ENCODE measurements at regions not wholly inside any gene's neighbourhood (a gene's known extent, or its start where the extent isn't known, plus 50 kb on each side); places are given as distances from the start of the nearest gene placed in this dataset.

GRCh38 chr4:26035921-26036320, 121.9 kb downstream of the SMIM20 start:
- Histone ChIP-seq H2BK5ac (ENCODE audit: low read length) (no peak overlapping the region), H3K79me1 (ENCODE audit: low read length) (no peaks in the 10 kb centered on the region), H2AK5ac (ENCODE audit: low read length) (no peak overlapping the region), H3K23ac (ENCODE audit: low read length) (no peak overlapping the region), H3K27me3 (ENCODE audit: insufficient read depth, low read length, poor library complexity) (no peaks in the 10 kb centered on the region), H3K4me2 (ENCODE audit: low read length) (no peak overlapping the region), H2BK120ac (ENCODE audit: low read depth, low read length) (no peak overlapping the region), H3K56ac (ENCODE audit: low read length) (no peak overlapping the region), H3K27ac (ENCODE audit: low read depth, low read length) (no peak overlapping the region), H3K79me2 (ENCODE audit: control insufficient read depth, insufficient read depth, low read length) (no peaks in the 10 kb centered on the region), H4K5ac (ENCODE audit: low read length) (no peak overlapping the region), H3K18ac (ENCODE audit: low read length) (no peak overlapping the region), H2BK15ac (replicated peaks; ENCODE audit: low read depth) (no peak overlapping the region), H3K9ac (ENCODE audit: low read length) (no peak overlapping the region), H3K4me3 (ENCODE audit: low read length) (no peak overlapping the region), H3K4ac (ENCODE audit: low read depth, low read length) (no peak overlapping the region), H4K8ac (ENCODE audit: low read depth, low read length) (no peak overlapping the region), H3K4me1 (ENCODE audit: control insufficient read depth, low read depth, low read length) (no peaks in the 10 kb centered on the region), H3K36me3 (ENCODE audit: control insufficient read depth, insufficient read depth, low read length) (no peaks in the 10 kb centered on the region)
- no CpG with 5 or more reads among the region's 5 CpGs for WGBS (ENCODE audit: extremely low coverage, insufficient coverage, low lambda C conversion rate)
- no peak for DNase-seq

DNA sequence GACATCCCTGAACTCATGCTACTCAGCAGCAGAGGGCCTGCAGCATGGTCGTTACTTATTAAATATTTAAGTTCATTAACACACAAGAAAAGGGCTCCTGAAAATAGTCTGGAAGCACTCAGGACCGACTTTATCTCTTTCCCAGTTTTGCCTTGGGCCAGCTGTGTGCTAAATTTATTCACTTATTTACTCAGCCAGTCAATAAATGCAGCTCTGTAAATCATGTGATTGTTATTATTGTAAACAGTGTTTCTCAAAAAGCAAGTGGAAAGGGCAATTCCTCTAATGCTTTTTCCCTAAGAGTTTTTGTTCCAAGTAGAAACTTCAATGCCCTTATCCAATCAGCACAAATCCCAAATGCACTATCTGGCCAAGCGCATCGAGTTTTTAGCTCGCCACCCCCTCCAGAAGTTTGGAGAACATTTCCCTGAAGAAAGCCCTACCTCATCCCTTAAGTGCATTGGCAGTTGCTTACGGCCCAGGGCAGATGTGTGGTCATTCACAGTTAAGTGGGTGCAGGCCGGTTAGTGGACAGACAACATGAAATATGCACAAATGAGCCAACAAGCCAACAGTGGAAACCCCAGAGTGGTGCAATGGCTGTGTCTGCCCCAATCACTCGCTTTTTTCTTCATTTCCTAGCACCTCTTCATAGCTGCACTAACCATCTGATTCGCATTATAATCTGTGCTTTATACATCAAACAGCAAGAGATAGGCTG, 125.8 kb downstream of the SMIM20 start:
- Histone ChIP-seq H3K56ac (ENCODE audit: low read length) (no peak overlapping the region), H4K8ac (ENCODE audit: low read depth, low read length) (no peak overlapping the region), H3K4me2 (ENCODE audit: low read length) (no peak overlapping the region), H2BK120ac (ENCODE audit: low read depth, low read length) (no peak overlapping the region), H3K4me1 (ENCODE audit: control insufficient read depth, low read depth, low read length) (no peaks in the 10 kb centered on the region), H3K23ac (ENCODE audit: low read length) (no peak overlapping the region), H3K18ac (ENCODE audit: low read length) (no peak overlapping the region), H3K9ac (ENCODE audit: low read length) (no peak overlapping the region), H3K36me3 (ENCODE audit: control insufficient read depth, insufficient read depth, low read length) (no peaks in the 10 kb centered on the region), H3K27ac (ENCODE audit: low read depth, low read length) (no peak overlapping the region), H3K27me3 (ENCODE audit: insufficient read depth, low read length, poor library complexity) (no peaks in the 10 kb centered on the region), H2BK5ac (ENCODE audit: low read length) (no peak overlapping the region), H3K79me2 (ENCODE audit: control insufficient read depth, insufficient read depth, low read length) (no peaks in the 10 kb centered on the region), H2BK15ac (replicated peaks; ENCODE audit: low read depth) (no peak overlapping the region), H3K4ac (ENCODE audit: low read depth, low read length) (no peak overlapping the region), H4K5ac (ENCODE audit: low read length) (no peak overlapping the region), H2AK5ac (ENCODE audit: low read length) (no peak overlapping the region), H3K4me3 (ENCODE audit: low read length) (no peak overlapping the region), H3K79me1 (ENCODE audit: low read length) (no peaks in the 10 kb centered on the region)
- no CpG with 5 or more reads among the region's 9 CpGs for WGBS (ENCODE audit: extremely low coverage, insufficient coverage, low lambda C conversion rate)
- no peak for DNase-seq

- Histone ChIP-seq H3K79me2 (ENCODE audit: control insufficient read depth, insufficient read depth, low read length) (no peaks in the 10 kb centered on the region), H2BK15ac (replicated peaks; ENCODE audit: low read depth) (no peak overlapping the region), H3K36me3 (ENCODE audit: control insufficient read depth, insufficient read depth, low read length) (no peaks in the 10 kb centered on the region), H3K27ac (ENCODE audit: low read depth, low read length) (no peak overlapping the region), H3K4ac (ENCODE audit: low read depth, low read length) (no peak overlapping the region), H3K4me3 (ENCODE audit: low read length) (no peak overlapping the region), H3K4me1 (ENCODE audit: control insufficient read depth, low read depth, low read length) (no peaks in the 10 kb centered on the region), H3K27me3 (ENCODE audit: insufficient read depth, low read length, poor library complexity) (no peaks in the 10 kb centered on the region), H4K5ac (ENCODE audit: low read length) (no peak overlapping the region), H3K4me2 (ENCODE audit: low read length) (no peak overlapping the region), H2BK120ac (ENCODE audit: low read depth, low read length) (no peak overlapping the region), H3K56ac (ENCODE audit: low read length) (no peak overlapping the region), H3K79me1 (ENCODE audit: low read length) (no peaks in the 10 kb centered on the region), H3K9ac (ENCODE audit: low read length) (no peak overlapping the region), H4K8ac (ENCODE audit: low read depth, low read length) (no peak overlapping the region), H2AK5ac (ENCODE audit: low read length) (no peak overlapping the region), H3K23ac (ENCODE audit: low read length) (no peak overlapping the region), H3K18ac (ENCODE audit: low read length) (no peak overlapping the region), H2BK5ac (ENCODE audit: low read length) (no peak overlapping the region)
- no CpG with 5 or more reads among the region's 2 CpGs for WGBS (ENCODE audit: extremely low coverage, insufficient coverage, low lambda C conversion rate)
- DNase-seq, result no peak
Measured at GRCh38 chr4:26044524-26044923, 130.5 kb downstream of the SMIM20 start.

GRCh38 chr4:26044983-26045382, 131.0 kb downstream of the SMIM20 start:
- H4K8ac ChIP-seq (ENCODE audit: low read depth, low read length), result no peak overlapping the region
- H3K79me1 ChIP-seq (ENCODE audit: low read length), result no peaks in the 10 kb centered on the region
- no peaks in the 10 kb centered on the region for H3K4me1 ChIP-seq (ENCODE audit: control insufficient read depth, low read depth, low read length)
- no peak overlapping the region for H3K56ac ChIP-seq (ENCODE audit: low read length)
- no peaks in the 10 kb centered on the region for H3K36me3 ChIP-seq (ENCODE audit: control insufficient read depth, insufficient read depth, low read length)
- no peak overlapping the region for H3K27ac ChIP-seq (ENCODE audit: low read depth, low read length)
- H3K4ac ChIP-seq (ENCODE audit: low read depth, low read length), result no peak overlapping the region
- WGBS (ENCODE audit: extremely low coverage, insufficient coverage, low lambda C conversion rate), result no CpG with 5 or more reads among the region's 4 CpGs
- H3K23ac ChIP-seq (ENCODE audit: low read length), result no peak overlapping the region
- H3K4me2 ChIP-seq (ENCODE audit: low read length), result no peak overlapping the region
- no peak overlapping the region for H3K18ac ChIP-seq (ENCODE audit: low read length)
- H4K5ac ChIP-seq (ENCODE audit: low read length), result no peak overlapping the region
- H3K9ac ChIP-seq (ENCODE audit: low read length), result no peak overlapping the region
- no peak overlapping the region for H2BK15ac ChIP-seq (replicated peaks; ENCODE audit: low read depth)
- H3K79me2 ChIP-seq (ENCODE audit: control insufficient read depth, insufficient read depth, low read length), result no peaks in the 10 kb centered on the region
- H3K27me3 ChIP-seq (ENCODE audit: insufficient read depth, low read length, poor library complexity), result no peaks in the 10 kb centered on the region
- no peak overlapping the region for H3K4me3 ChIP-seq (ENCODE audit: low read length)
- DNase-seq, result no peak
- no peak overlapping the region for H2BK120ac ChIP-seq (ENCODE audit: low read depth, low read length)
- H2BK5ac ChIP-seq (ENCODE audit: low read length), result no peak overlapping the region
- no peak overlapping the region for H2AK5ac ChIP-seq (ENCODE audit: low read length)

GRCh38 chr4:26047795-26048194, 133.8 kb downstream of the SMIM20 start:
- H3K79me2 ChIP-seq (ENCODE audit: control insufficient read depth, insufficient read depth, low read length), result no peaks in the 10 kb centered on the region
- no peak overlapping the region for H2BK120ac ChIP-seq (ENCODE audit: low read depth, low read length)
- H3K23ac ChIP-seq (ENCODE audit: low read length), result no peak overlapping the region
- no peak for DNase-seq
- no peaks in the 10 kb centered on the region for H3K79me1 ChIP-seq (ENCODE audit: low read length)
- no peaks in the 10 kb centered on the region for H3K4me1 ChIP-seq (ENCODE audit: control insufficient read depth, low read depth, low read length)
- no peak overlapping the region for H4K8ac ChIP-seq (ENCODE audit: low read depth, low read length)
- WGBS (ENCODE audit: extremely low coverage, insufficient coverage, low lambda C conversion rate), result no CpG with 5 or more reads among the region's 5 CpGs
- no peaks in the 10 kb centered on the region for H3K36me3 ChIP-seq (ENCODE audit: control insufficient read depth, insufficient read depth, low read length)
- H2AK5ac ChIP-seq (ENCODE audit: low read length), result no peak overlapping the region
- no peak overlapping the region for H3K4me3 ChIP-seq (ENCODE audit: low read length)
- H3K27ac ChIP-seq (ENCODE audit: low read depth, low read length), result no peak overlapping the region
- H2BK15ac ChIP-seq (replicated peaks; ENCODE audit: low read depth), result no peak overlapping the region
- no peaks in the 10 kb centered on the region for H3K27me3 ChIP-seq (ENCODE audit: insufficient read depth, low read length, poor library complexity)
- H4K5ac ChIP-seq (ENCODE audit: low read length), result no peak overlapping the region
- no peak overlapping the region for H3K4ac ChIP-seq (ENCODE audit: low read depth, low read length)
- no peak overlapping the region for H3K4me2 ChIP-seq (ENCODE audit: low read length)
- H3K56ac ChIP-seq (ENCODE audit: low read length), result no peak overlapping the region
- H3K9ac ChIP-seq (ENCODE audit: low read length), result no peak overlapping the region
- H3K18ac ChIP-seq (ENCODE audit: low read length), result no peak overlapping the region
- no peak overlapping the region for H2BK5ac ChIP-seq (ENCODE audit: low read length)

DNA sequence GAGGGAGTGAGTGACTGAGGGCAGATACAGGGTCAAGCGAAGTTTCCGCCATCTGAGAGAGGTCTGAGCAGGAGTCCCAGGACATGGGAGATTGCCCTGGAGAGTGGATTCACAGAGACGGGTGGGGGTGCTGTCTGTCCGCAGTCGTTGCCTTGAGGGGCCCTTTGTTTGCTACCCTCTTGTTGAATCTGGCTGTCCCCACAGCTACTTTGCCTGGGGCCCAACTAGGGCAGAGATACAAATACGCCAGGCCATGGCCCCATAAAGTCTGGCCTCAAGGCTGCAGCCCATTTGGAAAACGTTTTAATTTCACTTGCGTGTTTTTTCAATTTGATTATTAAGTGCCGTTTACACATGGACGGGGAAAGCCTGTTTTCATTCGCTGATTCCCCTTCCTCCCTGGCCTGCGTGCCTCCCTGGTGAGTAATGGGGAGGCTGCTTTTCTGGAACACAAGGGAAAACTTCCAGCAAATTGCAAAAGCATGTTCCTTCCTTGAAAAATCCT, 134.4 kb downstream of the SMIM20 start:
- Histone ChIP-seq H2BK120ac (ENCODE audit: low read depth, low read length) (no peak overlapping the region), H3K4me3 (ENCODE audit: low read length) (no peak overlapping the region), H3K4ac (ENCODE audit: low read depth, low read length) (no peak overlapping the region), H3K36me3 (ENCODE audit: control insufficient read depth, insufficient read depth, low read length) (no peaks in the 10 kb centered on the region), H2BK15ac (replicated peaks; ENCODE audit: low read depth) (no peak overlapping the region), H3K27me3 (ENCODE audit: insufficient read depth, low read length, poor library complexity) (no peaks in the 10 kb centered on the region), H3K27ac (ENCODE audit: low read depth, low read length) (no peak overlapping the region), H3K79me1 (ENCODE audit: low read length) (no peaks in the 10 kb centered on the region), H4K5ac (ENCODE audit: low read length) (no peak overlapping the region), H3K79me2 (ENCODE audit: control insufficient read depth, insufficient read depth, low read length) (no peaks in the 10 kb centered on the region), H3K18ac (ENCODE audit: low read length) (no peak overlapping the region), H3K9ac (ENCODE audit: low read length) (no peak overlapping the region), H3K4me1 (ENCODE audit: control insufficient read depth, low read depth, low read length) (no peaks in the 10 kb centered on the region), H3K56ac (ENCODE audit: low read length) (no peak overlapping the region), H3K23ac (ENCODE audit: low read length) (no peak overlapping the region), H4K8ac (ENCODE audit: low read depth, low read length) (no peak overlapping the region), H3K4me2 (ENCODE audit: low read length) (no peak overlapping the region), H2BK5ac (ENCODE audit: low read length) (no peak overlapping the region), H2AK5ac (ENCODE audit: low read length) (no peak overlapping the region)
- no CpG with 5 or more reads among the region's 12 CpGs for WGBS (ENCODE audit: extremely low coverage, insufficient coverage, low lambda C conversion rate)
- DNase-seq, result no peak

Data from mesendoderm (in vitro differentiated cells).